GM23248 (cell line): ENCODE measurements at regions not wholly inside any gene's neighbourhood (a gene's known extent, or its start where the extent isn't known, plus 50 kb on each side); places are given as distances from the start of the nearest gene placed in this dataset.

Source experiments
- DNase-seq: peaks from one replicate; pipeline ENCODE4 v3.0.0-alpha.2; 2015
- H2AFZ ChIP-seq: fragments of 200-600 bp; sonication (generic); 2 replicates; pipeline ENCODE4 v1.6.1; 2016; ENCODE audit warnings: antibody characterized with exemption
- H3F3A ChIP-seq: fragments of 200-600 bp; sonication (generic); 2 replicates; pipeline ENCODE4 v1.6.1; 2016; ENCODE audit warnings: mild to moderate bottlenecking, antibody characterized with exemption, mixed run types; ENCODE audit not compliant: insufficient read depth
- H3K27ac ChIP-seq: fragments of 200-600 bp; sonication (generic); 2 replicates; pipeline ENCODE4 v1.5.1; 2016; ENCODE audit warnings: mild to moderate bottlenecking
- H3K27me3 ChIP-seq: fragments of 200-600 bp; sonication (generic); replicated peaks from 2 replicates; pipeline ENCODE4 v1.6.1; 2016; ENCODE audit warnings: mild to moderate bottlenecking; ENCODE audit not compliant: insufficient read depth
- H3K36me3 ChIP-seq: fragments of 200-600 bp; sonication (generic); 2 replicates; pipeline ENCODE4 v1.6.1; 2016; ENCODE audit warnings: low read depth, mild to moderate bottlenecking
- H3K4me1 ChIP-seq: fragments of 200-600 bp; sonication (generic); 2 replicates; pipeline ENCODE4 v1.6.1; 2016; ENCODE audit warnings: mild to moderate bottlenecking; ENCODE audit not compliant: insufficient read depth
- H3K4me2 ChIP-seq: fragments of 200-600 bp; sonication (generic); one replicate; pipeline ENCODE4 v1.6.1; 2016; ENCODE audit warnings: mild to moderate bottlenecking; ENCODE audit not compliant: unreplicated experiment
- H3K4me3 ChIP-seq: fragments of 200-600 bp; sonication (generic); 2 replicates; pipeline ENCODE4 v1.5.1; 2016; ENCODE audit warnings: mild to moderate bottlenecking
- H3K79me2 ChIP-seq: fragments of 200-600 bp; sonication (generic); 2 replicates; pipeline ENCODE4 v1.6.1; 2016; ENCODE audit warnings: mild to moderate bottlenecking; ENCODE audit not compliant: insufficient read depth
- H3K9ac ChIP-seq: fragments of 200-600 bp; sonication (generic); 2 replicates; pipeline ENCODE4 v1.6.1; 2016; ENCODE audit warnings: mild to moderate bottlenecking
- H3K9me2 ChIP-seq: fragments of 200-600 bp; sonication (generic); 2 replicates; pipeline ENCODE4 v1.6.1; 2016; ENCODE audit warnings: mixed run types, mild to moderate bottlenecking, moderate library complexity; ENCODE audit not compliant: insufficient read depth
- H3K9me3 ChIP-seq: fragments of 200-600 bp; sonication (generic); one replicate; pipeline ENCODE4 v1.6.1; 2017; ENCODE audit warnings: low read depth
- H4K20me1 ChIP-seq: fragments of 200-600 bp; sonication (generic); 2 replicates; pipeline ENCODE4 v1.6.0; 2016; ENCODE audit not compliant: insufficient read depth
- EZH2 ChIP-seq: fragments of 200-600 bp; sonication (generic); IDR thresholded peaks from 2 replicates; pipeline ENCODE4 v1.6.1; 2018; ENCODE audit warnings: antibody characterized with exemption, mild to moderate bottlenecking; ENCODE audit not compliant: insufficient read depth, poor library complexity, severe bottlenecking
- EZH2phosphoT487 ChIP-seq: fragments of 200-600 bp; sonication (generic); IDR thresholded peaks from 2 replicates; pipeline ENCODE4 v1.6.1; 2018; ENCODE audit warnings: antibody characterized with exemption, moderate library complexity, mild to moderate bottlenecking, low read depth; ENCODE audit not compliant: insufficient read depth
- WGBS, 2 experiments: methylation state at CpG; one replicate each; pipeline ENCODE4 v1.1.6; 2015 to 2017; ENCODE audit warnings: low lambda C conversion rate in 2 of 2, low coverage in 1 of 2; ENCODE audit errors: missing lambda C conversion rate in 2 of 2; 5-methylcytosine and 5-hydroxymethylcytosine counted together
- in situ Hi-C: fragments of 300-500 bp; cut with MboI; formaldehyde crosslinking; loops from 2 replicates; pipeline ENCODE4 v1.15.0; 2020

DNA sequence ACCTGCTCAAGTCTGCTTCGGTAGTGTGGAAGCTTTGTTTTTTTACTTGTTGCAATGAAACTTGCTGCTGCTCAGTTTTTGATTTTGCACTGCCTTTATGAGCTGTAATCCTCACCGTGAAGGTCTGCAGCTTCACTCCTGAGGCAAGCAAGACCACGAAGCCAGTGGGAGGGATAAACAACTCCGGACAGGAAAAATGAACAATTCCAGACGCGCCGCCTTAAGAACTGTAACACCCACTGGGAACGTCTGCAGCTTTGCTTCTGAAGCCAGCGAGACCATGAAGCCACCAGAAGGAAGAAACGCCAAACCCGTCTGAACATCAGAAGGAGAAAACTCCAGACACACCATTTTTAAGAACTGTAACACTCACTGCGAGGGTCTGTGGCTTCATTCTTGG, 245.7 kb upstream of the REG3G start:
- 5 to 6% methylated on average over 12 of the region's 12 CpGs for WGBS, 2 experiments
- TF ChIP-seq EZH2phosphoT487 (no peak), EZH2 (no peak)
- DNase-seq, result no peak
- no peak overlapping the region for H3K4me3 ChIP-seq
- H3K9me2 ChIP-seq, result no peaks in the 10 kb centered on the region
- no peaks in the 10 kb centered on the region for H3K9me3 ChIP-seq
- no peaks in the 10 kb centered on the region for H3K36me3 ChIP-seq
- H3K79me2 ChIP-seq, result no peaks in the 10 kb centered on the region
- no peaks in the 10 kb centered on the region for H3K27me3 ChIP-seq
- H4K20me1 ChIP-seq, result no peaks in the 10 kb centered on the region
- no peak overlapping the region for H2AFZ ChIP-seq
- no peak overlapping the region for H3K4me2 ChIP-seq
- H3K9ac ChIP-seq, result no peak overlapping the region
- in situ Hi-C loops, result no loop called here
- no peaks in the 10 kb centered on the region for H3K4me1 ChIP-seq
- no peak overlapping the region for H3K27ac ChIP-seq
- no peaks in the 10 kb centered on the region for H3F3A ChIP-seq

DNA sequence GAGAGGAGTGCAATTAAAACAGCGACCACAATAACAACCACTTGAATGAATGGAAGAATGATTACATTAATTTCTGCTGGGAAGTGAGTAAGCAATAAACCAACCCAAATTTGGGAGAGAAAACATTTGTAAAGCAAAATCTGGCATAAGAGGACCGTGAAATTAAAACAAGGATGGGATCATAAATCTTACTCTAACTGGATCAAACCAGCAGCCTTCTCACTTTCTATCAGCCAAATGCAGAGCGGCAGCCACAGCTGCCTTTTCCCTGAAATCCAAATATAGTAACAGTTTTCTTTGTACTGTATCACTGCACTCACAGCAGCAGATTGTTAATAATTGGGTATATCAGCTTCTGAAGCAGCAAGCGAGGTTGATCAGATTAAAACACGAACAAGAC, 245.2 kb upstream of the REG3G start:
- Histone ChIP-seq H3K9me3 (no peaks in the 10 kb centered on the region), H3K79me2 (no peaks in the 10 kb centered on the region), H3K36me3 (no peaks in the 10 kb centered on the region), H3K4me2 (no peak overlapping the region), H3K9me2 (no peaks in the 10 kb centered on the region), H3K27me3 (no peaks in the 10 kb centered on the region), H2AFZ (no peak overlapping the region), H3F3A (no peaks in the 10 kb centered on the region), H3K27ac (no peak overlapping the region), H3K4me1 (no peaks in the 10 kb centered on the region), H3K9ac (no peak overlapping the region), H3K4me3 (no peak overlapping the region), H4K20me1 (no peaks in the 10 kb centered on the region)
- no peak for DNase-seq
- in situ Hi-C loops, result no loop called here
- TF ChIP-seq EZH2phosphoT487 (no peak), EZH2 (no peak)
- 2 to 3% methylated on average over 5 of the region's 5 CpGs for WGBS, 2 experiments

- H3K9me2 ChIP-seq, result no peaks in the 10 kb centered on the region
- no peak overlapping the region for H3K27ac ChIP-seq
- H3K36me3 ChIP-seq, result no peaks in the 10 kb centered on the region
- H2AFZ ChIP-seq, result no peak overlapping the region
- H3F3A ChIP-seq, result no peaks in the 10 kb centered on the region
- TF ChIP-seq EZH2phosphoT487, result no peak
- TF ChIP-seq EZH2, result no peak
- no peak for DNase-seq
- in situ Hi-C loops, result no loop called here
- H3K4me1 ChIP-seq, result no peaks in the 10 kb centered on the region
- 12 to 15% methylated on average over 7 of the region's 7 CpGs for WGBS, 2 experiments
- H3K9me3 ChIP-seq, result no peaks in the 10 kb centered on the region
- no peaks in the 10 kb centered on the region for H3K79me2 ChIP-seq
- H3K4me2 ChIP-seq, result no peak overlapping the region
- H3K4me3 ChIP-seq, result no peak overlapping the region
- no peak overlapping the region for H3K9ac ChIP-seq
- H4K20me1 ChIP-seq, result no peaks in the 10 kb centered on the region
- no peaks in the 10 kb centered on the region for H3K27me3 ChIP-seq
Observed at GRCh38 chr2:78780864-78781583, 244.5 kb upstream of the REG3G start.

GRCh38 chr2:78782196-78782595, 243.3 kb upstream of the REG3G start:
- H3K9ac ChIP-seq, result no peak overlapping the region
- no peaks in the 10 kb centered on the region for H3K9me2 ChIP-seq
- no peaks in the 10 kb centered on the region for H3K36me3 ChIP-seq
- no peak overlapping the region for H2AFZ ChIP-seq
- no peaks in the 10 kb centered on the region for H3K9me3 ChIP-seq
- no peak overlapping the region for H3K27ac ChIP-seq
- in situ Hi-C loops, result no loop called here
- TF ChIP-seq EZH2phosphoT487 (no peak), EZH2 (no peak)
- H4K20me1 ChIP-seq, result no peaks in the 10 kb centered on the region
- no peak for DNase-seq
- H3K4me2 ChIP-seq, result no peak overlapping the region
- H3K4me1 ChIP-seq, result no peaks in the 10 kb centered on the region
- no peak overlapping the region for H3K4me3 ChIP-seq
- 30 to 36% methylated on average over 4 of the region's 4 CpGs for WGBS, 2 experiments
- H3K27me3 ChIP-seq, result no peaks in the 10 kb centered on the region
- H3K79me2 ChIP-seq, result no peaks in the 10 kb centered on the region
- no peaks in the 10 kb centered on the region for H3F3A ChIP-seq
